HEK293T (cell line): ENCODE measurements at regions not wholly inside any gene's neighbourhood (a gene's known extent, or its start where the extent isn't known, plus 50 kb on each side); places are given as distances from the start of the nearest gene placed in this dataset.

ENCODE experiments used
- ARNT ChIP-seq: fragments of 450-650 bp; IDR thresholded peaks from 2 replicates; pipeline ENCODE4 v1.6.1; 2017; ENCODE audit warnings: mild to moderate bottlenecking
- BHLHE40 ChIP-seq: fragments of 450-650 bp; IDR thresholded peaks from 2 replicates; pipeline ENCODE4 v1.6.1; 2016; ENCODE audit warnings: mild to moderate bottlenecking, moderate library complexity, borderline replicate concordance
- ELF4 ChIP-seq: fragments of 450-650 bp; IDR thresholded peaks from 2 replicates; pipeline ENCODE4 v1.6.1; 2017; ENCODE audit warnings: antibody characterized with exemption
- FOXA1 ChIP-seq: fragments of 450-650 bp; IDR thresholded peaks from 2 replicates; pipeline ENCODE4 v1.6.1; 2016; ENCODE audit warnings: mild to moderate bottlenecking
- FOXK2 ChIP-seq: fragments of 450-650 bp; IDR thresholded peaks from 2 replicates; pipeline ENCODE4 v1.6.1; 2016; ENCODE audit warnings: mild to moderate bottlenecking
- FOXM1 ChIP-seq: fragments of 450-650 bp; IDR thresholded peaks from 2 replicates; pipeline ENCODE4 v1.6.1; 2017; ENCODE audit warnings: mild to moderate bottlenecking, borderline replicate concordance
- HDGF ChIP-seq: fragments of 450-650 bp; IDR thresholded peaks from 2 replicates; pipeline ENCODE4 v1.6.1; 2017; ENCODE audit warnings: antibody characterized with exemption, borderline replicate concordance
- L3MBTL2 ChIP-seq: fragments of 450-650 bp; conservative IDR thresholded peaks from 2 replicates; pipeline ENCODE4 v1.6.1; 2016; ENCODE audit warnings: mild to moderate bottlenecking
- LEF1 ChIP-seq: fragments of 450-650 bp; IDR thresholded peaks from 2 replicates; pipeline ENCODE4 v1.6.1; 2017; ENCODE audit warnings: mild to moderate bottlenecking, borderline replicate concordance
- NFRKB ChIP-seq: fragments of 450-650 bp; IDR thresholded peaks from 2 replicates; pipeline ENCODE4 v1.6.1; 2016; ENCODE audit warnings: mild to moderate bottlenecking, moderate library complexity
- SP1 ChIP-seq: fragments of 450-650 bp; IDR thresholded peaks from 2 replicates; pipeline ENCODE4 v1.6.1; 2017
- TARDBP ChIP-seq: fragments of 450-650 bp; IDR thresholded peaks from 2 replicates; pipeline ENCODE4 v1.6.1; 2016
- ZNF384 ChIP-seq: fragments of 450-650 bp; IDR thresholded peaks from 2 replicates; pipeline ENCODE4 v1.6.1; 2016

GRCh38 chr4:102441978-102442911 lies 58.9 kb upstream of the NFKB1 start:
- TF ChIP-seq ELF4 (no peak), ARNT (no peak), FOXK2 (no peak), SP1 (no peak), LEF1 (no peak), FOXM1 (no peak), BHLHE40 (no peak), ZNF384 (no peak), FOXA1 (no peak), L3MBTL2 (no peak), HDGF (no peak), NFRKB (no peak), TARDBP (no peak)
